IPS-NIHi11 (cell line): ENCODE measurements at regions not wholly inside any gene's neighbourhood (a gene's known extent, or its start where the extent isn't known, plus 50 kb on each side); places are given as distances from the start of the nearest gene placed in this dataset.
"Not testable (repeated sequence)": the region's sequence is repeated elsewhere in the genome, so short reads cannot be mapped to it uniquely, and the experiment has no call there.

ENCODE experiments used
- DNase-seq: peaks from one replicate; pipeline ENCODE4 v3.0.0; 2012; ENCODE audit warnings: mixed read lengths, low spot score

DNA sequence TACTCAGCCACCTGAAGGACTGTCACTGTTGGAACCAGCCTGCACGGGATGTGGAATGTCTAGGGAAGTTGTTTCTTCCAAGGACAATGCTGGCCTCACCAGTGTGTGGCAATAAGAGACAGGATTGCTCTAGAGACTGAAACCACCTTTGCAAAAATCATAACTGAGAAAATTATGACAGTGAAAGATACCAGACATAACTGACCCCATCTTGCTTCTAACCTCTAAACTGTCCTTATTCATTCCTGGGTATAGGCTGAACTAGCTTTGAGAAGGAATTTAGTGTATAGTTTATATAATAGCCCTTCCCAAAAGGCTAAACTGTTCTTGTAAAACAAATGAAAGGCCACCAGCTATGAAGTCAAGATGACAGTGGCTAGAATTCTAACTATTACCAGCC lies 83.6 kb downstream of the IER5 start:
- DNase-seq = no peak

- no peak for DNase-seq
Measured at GRCh38 chr1:181173761-181174447, 85.4 kb downstream of the IER5 start.

GRCh38 chr1:181174861-181175260 lies 86.4 kb downstream of the IER5 start:
- no peak for DNase-seq

GRCh38 chr1:181175356-181175910 lies 86.9 kb downstream of the IER5 start:
- no peak for DNase-seq

GRCh38 chr1:181175955-181176354 lies 87.5 kb downstream of the IER5 start:
- no peak for DNase-seq

- no peak for DNase-seq
Measured at GRCh38 chr1:181178241-181178879, 89.9 kb downstream of the IER5 start.

GRCh38 chr1:181179279-181179986 lies 90.9 kb downstream of the IER5 start:
- no peak for DNase-seq

GRCh38 chr1:181179987-181180365 lies 91.5 kb downstream of the IER5 start:
- peak; percentile 74 for DNase-seq

GRCh38 chr1:181180407-181181031 lies 92.0 kb downstream of the IER5 start:
- DNase-seq = peak; percentile 28

GRCh38 chr1:181181792-181182585 lies 93.5 kb downstream of the IER5 start:
- peak; percentile 47 for DNase-seq

GRCh38 chr1:181184621-181185020 lies 96.1 kb downstream of the IER5 start:
- no peak for DNase-seq

DNA sequence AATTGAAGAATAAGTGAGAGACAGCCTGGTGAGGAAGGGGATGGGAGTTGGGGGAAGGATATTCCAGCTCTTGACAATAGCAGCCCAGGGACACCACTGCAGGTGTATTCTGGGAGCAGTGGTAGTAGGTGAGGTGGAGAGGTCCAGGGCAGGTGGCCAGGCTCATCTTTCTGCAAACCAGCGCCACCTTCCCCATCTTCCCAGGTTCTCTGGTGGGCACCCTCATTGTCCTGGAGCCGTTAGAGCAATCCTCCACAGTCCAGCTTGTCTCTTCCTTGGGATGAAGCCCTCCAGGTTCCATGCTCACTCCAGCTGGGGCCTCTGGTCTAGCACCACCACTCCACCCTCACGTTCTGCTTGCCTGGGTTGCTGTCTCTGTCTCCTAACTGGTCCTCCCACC lies 97.0 kb downstream of the IER5 start:
- no peak for DNase-seq

- DNase-seq = not testable (repeated sequence)
Measured at GRCh38 chr1:181186133-181186532, 97.6 kb downstream of the IER5 start.

GRCh38 chr1:181187337-181188126 lies 99.0 kb downstream of the IER5 start:
- no peak for DNase-seq

GRCh38 chr1:181189245-181189644 lies 100.7 kb downstream of the IER5 start:
- DNase-seq = no peak

- peak; percentile 97 for DNase-seq
Measured at GRCh38 chr1:181189691-181190363, 101.3 kb downstream of the IER5 start.

DNA sequence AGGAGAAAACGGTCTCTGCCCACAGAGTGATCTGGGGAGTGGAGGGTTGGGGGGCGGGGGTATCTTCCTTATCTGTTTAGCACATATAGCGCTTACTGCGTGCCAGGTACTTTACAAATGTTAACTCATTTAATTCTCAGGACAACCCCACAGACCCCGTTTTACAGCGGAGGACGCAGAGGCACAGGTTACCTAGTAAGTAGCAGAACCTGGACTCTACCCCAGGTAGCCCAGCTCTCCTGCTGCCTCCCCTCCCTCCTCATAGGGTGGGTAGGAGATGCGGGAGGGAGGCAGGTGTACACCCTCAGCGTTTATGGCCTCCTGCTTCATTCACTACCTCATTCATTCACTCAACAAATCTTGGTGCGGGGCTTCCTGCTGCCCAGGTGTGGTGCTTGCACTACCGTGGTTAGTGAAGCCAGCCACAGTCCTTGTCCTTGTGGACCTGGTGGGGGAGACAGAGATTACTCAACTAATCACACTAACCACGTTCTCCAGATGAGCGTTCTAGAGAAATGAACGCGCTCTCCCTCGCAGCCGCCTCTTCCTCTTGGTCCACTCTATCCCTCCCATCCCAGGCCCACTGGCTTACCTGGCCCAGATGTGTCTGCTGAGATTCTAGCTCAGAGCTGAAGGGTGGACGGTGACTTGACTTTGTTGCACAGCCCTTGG lies 102.0 kb downstream of the IER5 start:
- peak; percentile 32 for DNase-seq

DNA sequence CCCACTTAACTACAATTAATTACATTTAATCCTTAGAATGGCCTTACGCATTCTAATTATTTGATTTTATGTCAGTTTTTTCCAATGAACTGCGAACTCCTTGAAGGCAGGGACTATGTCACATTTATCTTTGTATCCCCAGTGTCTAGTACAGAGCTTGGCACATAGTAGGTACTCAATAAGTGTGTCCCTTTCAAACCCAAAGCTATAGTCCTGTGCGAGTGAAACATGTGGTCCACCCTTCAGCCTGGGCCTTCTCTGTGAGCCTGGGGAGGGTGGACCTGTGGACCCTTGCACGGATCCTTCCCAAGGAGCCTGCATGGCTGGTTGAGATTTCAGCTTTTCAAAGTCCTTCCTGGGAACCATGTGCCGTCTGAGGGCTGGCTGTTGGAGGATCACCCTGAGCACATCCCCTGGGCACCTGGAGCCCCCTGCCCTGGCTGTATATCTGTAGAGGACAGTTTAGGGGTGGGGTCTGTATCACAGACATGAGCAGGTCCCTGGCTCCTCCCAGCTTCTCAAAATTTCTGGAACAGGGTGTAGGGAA lies 103.1 kb downstream of the IER5 start:
- no peak for DNase-seq

DNA sequence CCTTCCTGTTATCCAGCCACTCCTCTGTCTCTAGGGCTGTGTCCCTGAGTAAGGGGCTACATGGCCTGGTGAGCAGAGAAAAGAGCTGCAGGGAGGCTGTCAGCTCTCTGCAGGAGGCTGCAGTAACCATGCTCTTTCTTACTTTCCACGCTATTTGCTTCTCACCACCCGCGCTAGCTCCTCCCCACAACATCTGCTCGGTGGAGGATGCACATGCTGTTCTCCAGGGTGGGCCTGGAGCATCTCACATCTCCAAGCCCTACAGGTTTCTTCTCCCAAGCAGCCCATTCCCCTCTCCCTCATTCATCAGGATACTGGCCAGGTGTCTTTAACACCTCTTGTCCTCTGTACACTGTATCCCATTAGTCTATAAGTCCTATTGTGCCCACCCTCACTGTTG lies 103.8 kb downstream of the IER5 start:
- DNase-seq = no peak
